ENCODE measurements at regions not wholly inside any gene's neighbourhood (a gene's known extent, or its start where the extent isn't known, plus 50 kb on each side); places are given as distances from the start of the nearest gene placed in this dataset.

- Histone ChIP-seq H3K4me1 (ENCODE audit: insufficient read depth, low read length) (no peaks in the 10 kb centered on the region), H3K4me3 (ENCODE audit: low read depth in 1 of 2, low read length in 2 of 2) (no peak overlapping the region), H3K79me2 (ENCODE audit: insufficient read depth, low read length) (no peaks in the 10 kb centered on the region), H4K20me1 (ENCODE audit: insufficient read depth, low read length) (no peaks in the 10 kb centered on the region), H3K4me2 (ENCODE audit: insufficient read depth, low read length) (no peak overlapping the region), H3K27ac (ENCODE audit: low read length) (no peak overlapping the region), H3K36me3 (ENCODE audit: insufficient read depth, low read length) (no peaks in the 10 kb centered on the region), H3K27me3 (ENCODE audit: insufficient read depth, low read length, poor library complexity) (no peaks in the 10 kb centered on the region), H2AFZ (ENCODE audit: low read depth, low read length) (no peak overlapping the region), H3K9ac (ENCODE audit: low read depth, low read length) (no peak overlapping the region), H3K9me3 (ENCODE audit: insufficient read depth, low read length, severe bottlenecking) (no peaks in the 10 kb centered on the region)
- DNase-seq (no peak), ATAC-seq (ENCODE audit: insufficient read depth, low read depth) (no peak)
- no peak for TF ChIP-seq CTCF (IDR thresholded peaks at IDR 0.05; ENCODE audit: borderline replicate concordance, extremely low read depth, low read length, poor library complexity, severe bottlenecking)
- no peak for TF ChIP-seq EZH2 (IDR thresholded peaks at IDR 0.05; ENCODE audit: borderline replicate concordance, low read depth, low read length, severe bottlenecking)
Measured at GRCh38 chr12:91556909-91557308, 374.3 kb upstream of the DCN start.

GRCh38 chr12:91555436-91556415 lies 373.1 kb upstream of the DCN start:
- no peaks in the 10 kb centered on the region for H3K4me1 ChIP-seq (ENCODE audit: insufficient read depth, low read length)
- H2AFZ ChIP-seq (ENCODE audit: low read depth, low read length): no peak overlapping the region
- H3K79me2 ChIP-seq (ENCODE audit: insufficient read depth, low read length): no peaks in the 10 kb centered on the region
- TF ChIP-seq CTCF (IDR thresholded peaks at IDR 0.05; ENCODE audit: borderline replicate concordance, extremely low read depth, low read length, poor library complexity, severe bottlenecking): no peak
- no peak for TF ChIP-seq EZH2 (IDR thresholded peaks at IDR 0.05; ENCODE audit: borderline replicate concordance, low read depth, low read length, severe bottlenecking)
- H3K27me3 ChIP-seq (ENCODE audit: insufficient read depth, low read length, poor library complexity): no peaks in the 10 kb centered on the region
- H3K4me3 ChIP-seq (ENCODE audit: low read depth in 1 of 2, low read length in 2 of 2): no peak overlapping the region
- no peak for ATAC-seq (ENCODE audit: insufficient read depth, low read depth)
- H3K27ac ChIP-seq (ENCODE audit: low read length): no peak overlapping the region
- no peaks in the 10 kb centered on the region for H3K36me3 ChIP-seq (ENCODE audit: insufficient read depth, low read length)
- H3K9ac ChIP-seq (ENCODE audit: low read depth, low read length): no peak overlapping the region
- no peaks in the 10 kb centered on the region for H3K9me3 ChIP-seq (ENCODE audit: insufficient read depth, low read length, severe bottlenecking)
- H4K20me1 ChIP-seq (ENCODE audit: insufficient read depth, low read length): no peaks in the 10 kb centered on the region
- H3K4me2 ChIP-seq (ENCODE audit: insufficient read depth, low read length): no peak overlapping the region
- no peak for DNase-seq

GRCh38 chr12:91551927-91552326 lies 369.3 kb upstream of the DCN start:
- Histone ChIP-seq H3K27me3 (ENCODE audit: insufficient read depth, low read length, poor library complexity) (no peaks in the 10 kb centered on the region), H4K20me1 (ENCODE audit: insufficient read depth, low read length) (no peaks in the 10 kb centered on the region), H3K79me2 (ENCODE audit: insufficient read depth, low read length) (no peaks in the 10 kb centered on the region), H3K36me3 (ENCODE audit: insufficient read depth, low read length) (no peaks in the 10 kb centered on the region), H2AFZ (ENCODE audit: low read depth, low read length) (no peak overlapping the region), H3K4me1 (ENCODE audit: insufficient read depth, low read length) (no peaks in the 10 kb centered on the region), H3K27ac (ENCODE audit: low read length) (no peak overlapping the region), H3K4me3 (ENCODE audit: low read depth in 1 of 2, low read length in 2 of 2) (no peak overlapping the region), H3K4me2 (ENCODE audit: insufficient read depth, low read length) (no peak overlapping the region), H3K9me3 (ENCODE audit: insufficient read depth, low read length, severe bottlenecking) (no peaks in the 10 kb centered on the region), H3K9ac (ENCODE audit: low read depth, low read length) (no peak overlapping the region)
- TF ChIP-seq CTCF (IDR thresholded peaks at IDR 0.05; ENCODE audit: borderline replicate concordance, extremely low read depth, low read length, poor library complexity, severe bottlenecking): no peak
- TF ChIP-seq EZH2 (IDR thresholded peaks at IDR 0.05; ENCODE audit: borderline replicate concordance, low read depth, low read length, severe bottlenecking): no peak
- ATAC-seq (ENCODE audit: insufficient read depth, low read depth) (no peak), DNase-seq (no peak)
